Right lobe of liver (tissue), 4 donors: ENCODE measurements at regions not wholly inside any gene's neighbourhood (a gene's known extent, or its start where the extent isn't known, plus 50 kb on each side); places are given as distances from the start of the nearest gene placed in this dataset.

Source experiments
- POLR2A ChIP-seq: fragments of 450-650 bp; IDR thresholded peaks from one replicate; pipeline ENCODE4 v1.6.1; 2017; ENCODE audit warnings: antibody characterized with exemption, mild to moderate bottlenecking
- TF ChIP-seq, protein P1 (sequence below), 4 donors: fragments of 200-600 bp in 3 of 4; fragments of 450-650 bp in 1 of 4; IDR thresholded peaks; one replicate each; pipeline versions ENCODE4 v1.5.1 to v1.8.0; 2016 to 2022; ENCODE audit warnings: antibody characterized with exemption in 4 of 4, mild to moderate bottlenecking in 2 of 4
- donor health status: DM: no; HTN: no; CAD: no.
- donor health status: DM: no; HTN: no; CAD: no.
- donor health status: DM: no; HTN: yes; CAD: no.

GRCh38 chr4:103498161-103499070 lies 221.4 kb downstream of the TACR3 start:
- TF ChIP-seq, protein P1, sequence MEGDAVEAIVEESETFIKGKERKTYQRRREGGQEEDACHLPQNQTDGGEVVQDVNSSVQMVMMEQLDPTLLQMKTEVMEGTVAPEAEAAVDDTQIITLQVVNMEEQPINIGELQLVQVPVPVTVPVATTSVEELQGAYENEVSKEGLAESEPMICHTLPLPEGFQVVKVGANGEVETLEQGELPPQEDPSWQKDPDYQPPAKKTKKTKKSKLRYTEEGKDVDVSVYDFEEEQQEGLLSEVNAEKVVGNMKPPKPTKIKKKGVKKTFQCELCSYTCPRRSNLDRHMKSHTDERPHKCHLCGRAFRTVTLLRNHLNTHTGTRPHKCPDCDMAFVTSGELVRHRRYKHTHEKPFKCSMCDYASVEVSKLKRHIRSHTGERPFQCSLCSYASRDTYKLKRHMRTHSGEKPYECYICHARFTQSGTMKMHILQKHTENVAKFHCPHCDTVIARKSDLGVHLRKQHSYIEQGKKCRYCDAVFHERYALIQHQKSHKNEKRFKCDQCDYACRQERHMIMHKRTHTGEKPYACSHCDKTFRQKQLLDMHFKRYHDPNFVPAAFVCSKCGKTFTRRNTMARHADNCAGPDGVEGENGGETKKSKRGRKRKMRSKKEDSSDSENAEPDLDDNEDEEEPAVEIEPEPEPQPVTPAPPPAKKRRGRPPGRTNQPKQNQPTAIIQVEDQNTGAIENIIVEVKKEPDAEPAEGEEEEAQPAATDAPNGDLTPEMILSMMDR (IDR thresholded peaks at IDR 0.05): no peak
- TF ChIP-seq POLR2A: no peak
